ENCODE measurements at regions not wholly inside any gene's neighbourhood (a gene's known extent, or its start where the extent isn't known, plus 50 kb on each side); places are given as distances from the start of the nearest gene placed in this dataset.

- no peak for TF ChIP-seq POLR2A (IDR thresholded peaks at IDR 0.05)
- no peak for TF ChIP-seq CTCF (IDR thresholded peaks at IDR 0.05)
These were observed 227.3 kb upstream of the TENM3 start for GRCh38 chr4:182015893-182016292.
